OCI-LY1 (cell line): ENCODE measurements at regions not wholly inside any gene's neighbourhood (a gene's known extent, or its start where the extent isn't known, plus 50 kb on each side); places are given as distances from the start of the nearest gene placed in this dataset.

ENCODE experiments used
- EZH2 ChIP-seq: fragments of 200-600 bp; sonication (generic), shearing (Covaris generic); IDR thresholded peaks from 2 replicates; pipeline ENCODE4 v1.8.0; 2017; ENCODE audit warnings: borderline replicate concordance, mixed run types, mild to moderate bottlenecking, antibody characterized with exemption, low read length, moderate library complexity, mixed read lengths
- TF ChIP-seq, protein P1 (sequence below): fragments of 200-600 bp; sonication (generic), shearing (Covaris generic); IDR thresholded peaks from 2 replicates; pipeline ENCODE4 v1.5.1; 2017; ENCODE audit warnings: mild to moderate bottlenecking, antibody characterized with exemption, low read length, moderate library complexity, mixed read lengths

DNA sequence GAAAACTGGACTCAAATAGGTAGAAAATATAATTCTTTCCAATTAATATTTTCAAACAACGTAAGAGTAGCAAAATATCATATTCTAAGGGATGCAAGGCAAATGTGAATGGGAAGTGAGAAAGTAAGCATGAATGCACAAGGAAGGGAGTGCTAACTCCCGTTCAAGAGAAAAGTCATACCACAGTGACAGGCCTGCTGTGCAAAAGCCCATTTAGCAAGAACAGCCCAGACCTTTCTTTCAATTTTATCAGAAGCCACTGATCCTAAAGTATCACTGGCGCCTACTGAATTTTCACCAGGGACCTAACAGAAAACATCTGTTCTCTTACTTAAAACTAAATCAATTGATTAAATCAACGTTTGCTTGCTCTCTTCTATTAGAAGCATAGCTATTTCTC lies 157.9 kb upstream of the DKK2 start:
- no peak for TF ChIP-seq EZH2
- TF ChIP-seq, protein P1, sequence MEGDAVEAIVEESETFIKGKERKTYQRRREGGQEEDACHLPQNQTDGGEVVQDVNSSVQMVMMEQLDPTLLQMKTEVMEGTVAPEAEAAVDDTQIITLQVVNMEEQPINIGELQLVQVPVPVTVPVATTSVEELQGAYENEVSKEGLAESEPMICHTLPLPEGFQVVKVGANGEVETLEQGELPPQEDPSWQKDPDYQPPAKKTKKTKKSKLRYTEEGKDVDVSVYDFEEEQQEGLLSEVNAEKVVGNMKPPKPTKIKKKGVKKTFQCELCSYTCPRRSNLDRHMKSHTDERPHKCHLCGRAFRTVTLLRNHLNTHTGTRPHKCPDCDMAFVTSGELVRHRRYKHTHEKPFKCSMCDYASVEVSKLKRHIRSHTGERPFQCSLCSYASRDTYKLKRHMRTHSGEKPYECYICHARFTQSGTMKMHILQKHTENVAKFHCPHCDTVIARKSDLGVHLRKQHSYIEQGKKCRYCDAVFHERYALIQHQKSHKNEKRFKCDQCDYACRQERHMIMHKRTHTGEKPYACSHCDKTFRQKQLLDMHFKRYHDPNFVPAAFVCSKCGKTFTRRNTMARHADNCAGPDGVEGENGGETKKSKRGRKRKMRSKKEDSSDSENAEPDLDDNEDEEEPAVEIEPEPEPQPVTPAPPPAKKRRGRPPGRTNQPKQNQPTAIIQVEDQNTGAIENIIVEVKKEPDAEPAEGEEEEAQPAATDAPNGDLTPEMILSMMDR, result no peak
